ENCODE measurements at regions not wholly inside any gene's neighbourhood (a gene's known extent, or its start where the extent isn't known, plus 50 kb on each side); places are given as distances from the start of the nearest gene placed in this dataset.

GRCh38 chr4:130524057-130524456 is 1428.1 kb downstream of the C4orf33 start:
- Mint-ChIP-seq H3K27me3 (ENCODE audit: insufficient read depth) (no peaks in the 10 kb centered on the region), H3K4me3 (no peak overlapping the region), H3K27ac (no peak overlapping the region), H3K9me3 (peaks cover 29% of the 10 kb centered on the region), H3K36me3 (ENCODE audit: low read depth) (peaks cover 15% of the 10 kb centered on the region), H3K4me1 (ENCODE audit: low read depth) (no peaks in the 10 kb centered on the region)
- TF ChIP-seq CTCF (IDR thresholded peaks at IDR 0.05): no peak
- no peak for DNase-seq

- TF ChIP-seq CTCF (IDR thresholded peaks at IDR 0.05): no peak
- Mint-ChIP-seq H3K4me1 (ENCODE audit: low read depth) (no peaks in the 10 kb centered on the region), H3K27ac (no peak overlapping the region), H3K36me3 (ENCODE audit: low read depth) (no peaks in the 10 kb centered on the region), H3K27me3 (ENCODE audit: insufficient read depth) (no peaks in the 10 kb centered on the region), H3K9me3 (peaks cover 1% of the 10 kb centered on the region; the same call in 1 of the 2 replicates), H3K4me3 (no peak overlapping the region)
- no peak for DNase-seq
Observed at GRCh38 chr4:130530505-130530904, 1434.6 kb downstream of the C4orf33 start.

- no peaks in the 10 kb centered on the region for H3K4me1 Mint-ChIP-seq (ENCODE audit: low read depth)
- no peak for TF ChIP-seq CTCF (IDR thresholded peaks at IDR 0.05)
- no peak overlapping the region for H3K4me3 Mint-ChIP-seq
- DNase-seq: no peak
- no peaks in the 10 kb centered on the region for H3K9me3 Mint-ChIP-seq
- H3K27me3 Mint-ChIP-seq (ENCODE audit: insufficient read depth): no peaks in the 10 kb centered on the region
- H3K36me3 Mint-ChIP-seq (ENCODE audit: low read depth): no peaks in the 10 kb centered on the region
- no peak overlapping the region for H3K27ac Mint-ChIP-seq
Observed at GRCh38 chr4:130534651-130535050, 1438.7 kb downstream of the C4orf33 start.

- no peak overlapping the region for H3K27ac Mint-ChIP-seq
- peak overlapping the region; percentile 18; the same call in 1 of the 2 replicates for H3K4me3 Mint-ChIP-seq
Observed at GRCh38 chr4:130542953-130543352, 1447.0 kb downstream of the C4orf33 start.

GRCh38 chr4:130545171-130545570 is 1449.2 kb downstream of the C4orf33 start:
- no peaks in the 10 kb centered on the region for H3K27me3 Mint-ChIP-seq (ENCODE audit: insufficient read depth)
- no peak for DNase-seq
- H3K9me3 Mint-ChIP-seq: no peaks in the 10 kb centered on the region
- no peak overlapping the region for H3K27ac Mint-ChIP-seq
- H3K4me3 Mint-ChIP-seq: no peak overlapping the region; the same call in 1 of the 2 replicates
- peaks cover 21% of the 10 kb centered on the region; the same call in 1 of the 2 replicates for H3K4me1 Mint-ChIP-seq (ENCODE audit: low read depth)
- H3K36me3 Mint-ChIP-seq (ENCODE audit: low read depth): no peaks in the 10 kb centered on the region
- TF ChIP-seq CTCF (IDR thresholded peaks at IDR 0.05): no peak

More at GRCh38 chr4:130542953-130543352, 1447.0 kb downstream of the C4orf33 start:
- Mint-ChIP-seq H3K4me1 (ENCODE audit: low read depth) (peaks cover 21% of the 10 kb centered on the region; the same call in 1 of the 2 replicates), H3K9me3 (no peaks in the 10 kb centered on the region), H3K27me3 (ENCODE audit: insufficient read depth) (no peaks in the 10 kb centered on the region), H3K36me3 (ENCODE audit: low read depth) (no peaks in the 10 kb centered on the region)
- no peak for TF ChIP-seq CTCF (IDR thresholded peaks at IDR 0.05)
- DNase-seq: no peak

- no peaks in the 10 kb centered on the region for H3K9me3 Mint-ChIP-seq
- no peak overlapping the region; the same call in 1 of the 2 replicates for H3K4me3 Mint-ChIP-seq
- no peak for DNase-seq
- no peak for TF ChIP-seq CTCF (IDR thresholded peaks at IDR 0.05)
- H3K4me1 Mint-ChIP-seq (ENCODE audit: low read depth): peaks cover 21% of the 10 kb centered on the region; the same call in 1 of the 2 replicates
- no peaks in the 10 kb centered on the region for H3K27me3 Mint-ChIP-seq (ENCODE audit: insufficient read depth)
- H3K27ac Mint-ChIP-seq: no peak overlapping the region
- no peaks in the 10 kb centered on the region for H3K36me3 Mint-ChIP-seq (ENCODE audit: low read depth)
Observed at GRCh38 chr4:130545596-130545995, 1449.6 kb downstream of the C4orf33 start.
